IPS DF 19.7 (cell line): ENCODE measurements at regions not wholly inside any gene's neighbourhood (a gene's known extent, or its start where the extent isn't known, plus 50 kb on each side); places are given as distances from the start of the nearest gene placed in this dataset.

Source experiments
- DNase-seq: peaks from one replicate; pipeline ENCODE4 v3.0.0-alpha.2; 2013; ENCODE audit warnings: low read depth, low spot score

DNA sequence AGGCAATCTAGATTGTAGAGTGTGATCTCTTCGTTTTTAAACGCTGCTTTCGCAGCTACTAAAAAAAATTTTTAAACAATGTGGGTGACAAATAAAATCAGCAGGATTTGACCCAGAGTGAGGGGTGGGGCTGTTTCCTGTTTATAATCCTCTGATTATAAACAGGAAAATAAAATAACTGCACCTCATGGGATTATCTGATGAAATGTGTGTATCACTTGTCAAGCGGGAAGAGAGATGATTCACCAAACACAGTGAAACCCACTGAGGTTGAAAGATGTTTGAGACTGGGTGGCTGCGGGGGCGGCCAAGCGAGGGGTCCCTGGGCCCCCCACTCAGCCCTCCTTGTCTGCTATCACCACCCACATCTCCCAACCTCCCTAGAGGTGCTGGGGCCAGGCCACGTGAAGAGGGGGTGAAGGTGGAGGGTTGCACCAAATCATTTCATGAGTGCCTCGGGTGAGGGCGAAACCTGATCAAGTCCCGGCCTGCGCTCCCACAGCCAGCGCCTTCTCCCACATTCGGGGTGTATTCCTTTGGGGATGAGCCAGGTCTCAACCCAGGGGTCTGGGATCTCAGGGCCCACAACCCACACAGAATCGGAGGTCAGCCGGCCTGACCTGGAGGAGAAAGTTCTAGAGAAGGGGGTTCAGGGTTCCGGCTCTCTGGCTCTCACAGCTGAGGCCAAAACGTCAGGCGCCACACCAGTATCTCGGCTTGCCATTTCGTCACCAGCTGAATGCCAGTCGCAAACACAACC, 212.5 kb downstream of the BMP7 start:
- no peak for DNase-seq

- no peak for DNase-seq
Measured at GRCh38 chr20:57055345-57055744, 211.1 kb downstream of the BMP7 start.

DNA sequence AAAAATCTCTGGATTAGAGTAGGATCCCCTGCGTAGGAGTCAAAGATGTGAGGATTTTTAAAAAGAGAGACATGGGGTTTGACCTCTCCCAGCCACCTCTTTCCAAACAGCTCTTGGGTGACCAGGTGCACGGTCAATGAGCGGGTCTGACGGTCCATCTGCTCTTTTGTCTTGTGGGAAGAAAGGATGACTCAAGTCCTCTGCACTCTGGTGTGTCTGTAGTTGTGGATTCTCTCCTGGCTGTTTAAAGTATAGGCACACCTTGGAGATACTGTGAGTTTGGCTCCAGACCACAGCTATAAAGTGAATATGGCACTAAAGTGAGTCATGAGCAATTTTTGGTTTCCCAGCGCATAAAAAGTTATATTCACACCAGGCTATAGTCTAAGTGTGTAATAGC, 209.8 kb downstream of the BMP7 start:
- DNase-seq, result no peak

DNA sequence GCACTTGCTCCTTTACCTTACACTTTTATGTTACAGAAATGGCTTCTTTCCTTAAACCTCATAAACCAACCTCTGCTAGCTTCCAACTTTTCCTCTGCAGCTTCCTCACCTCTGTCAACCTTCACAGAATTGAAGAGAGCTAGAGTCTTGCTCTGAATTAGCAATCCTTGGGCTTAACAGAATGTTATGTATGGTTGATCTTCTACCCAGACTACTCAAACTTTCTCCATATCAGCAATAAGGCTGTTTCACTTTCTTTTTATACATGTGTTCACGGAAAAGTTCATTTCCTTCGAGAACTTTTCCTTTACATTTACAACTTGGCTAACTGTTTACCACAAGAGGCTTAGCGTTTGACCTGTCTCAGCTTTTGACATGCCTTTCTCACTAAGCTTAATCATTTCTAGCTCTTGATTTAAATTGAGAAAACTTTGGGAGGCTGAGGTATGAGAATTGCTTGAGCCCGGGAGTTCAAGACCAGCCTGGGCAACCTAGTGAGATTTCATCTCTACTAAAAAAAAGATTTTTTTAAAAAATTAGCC, 207.3 kb downstream of the BMP7 start:
- DNase-seq, result no peak

GRCh38 chr20:57060407-57061050, 205.9 kb downstream of the BMP7 start:
- no peak for DNase-seq

- no peak for DNase-seq
Measured at GRCh38 chr20:57061051-57061900, 205.2 kb downstream of the BMP7 start.

DNA sequence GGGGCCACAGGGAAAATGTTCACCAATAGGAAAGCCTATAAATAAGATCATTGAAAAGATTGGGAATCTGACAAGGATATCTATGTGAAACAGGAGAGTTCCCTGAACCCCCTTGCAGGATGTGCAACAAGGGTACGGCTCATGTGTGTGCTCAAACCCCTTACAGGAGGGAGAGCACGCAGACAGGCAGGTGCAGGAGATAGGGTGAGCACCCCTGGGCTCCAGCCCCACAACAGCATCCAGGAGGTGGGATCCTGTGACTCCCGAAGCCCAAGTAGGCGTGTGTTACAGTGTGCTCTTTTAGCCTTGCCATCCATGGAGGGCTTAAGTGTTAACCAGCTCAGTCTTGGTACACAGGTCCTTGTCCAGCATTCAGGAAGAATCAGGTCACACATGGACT, 204.2 kb downstream of the BMP7 start:
- DNase-seq, result no peak

GRCh38 chr20:57062696-57063270, 203.7 kb downstream of the BMP7 start:
- no peak for DNase-seq

DNA sequence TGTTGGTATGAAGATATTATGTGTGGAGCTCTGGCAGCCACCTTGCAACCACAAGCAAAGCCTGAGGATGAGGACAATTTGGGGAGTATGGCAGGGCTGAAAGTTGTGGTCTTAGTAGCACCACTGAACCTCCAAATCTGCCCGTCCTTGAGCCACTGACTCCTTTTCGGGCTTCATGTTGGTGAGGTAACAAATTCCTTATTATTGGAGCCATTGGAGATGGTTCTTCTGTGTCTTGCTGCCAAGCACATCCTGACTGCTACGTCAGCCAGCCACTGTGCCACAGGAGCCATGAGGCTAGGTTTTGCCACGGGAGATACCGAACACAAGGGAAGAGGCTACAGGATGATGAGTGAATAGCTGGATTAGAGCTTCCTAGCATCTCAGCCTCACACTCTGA, 201.6 kb downstream of the BMP7 start:
- no peak for DNase-seq

DNA sequence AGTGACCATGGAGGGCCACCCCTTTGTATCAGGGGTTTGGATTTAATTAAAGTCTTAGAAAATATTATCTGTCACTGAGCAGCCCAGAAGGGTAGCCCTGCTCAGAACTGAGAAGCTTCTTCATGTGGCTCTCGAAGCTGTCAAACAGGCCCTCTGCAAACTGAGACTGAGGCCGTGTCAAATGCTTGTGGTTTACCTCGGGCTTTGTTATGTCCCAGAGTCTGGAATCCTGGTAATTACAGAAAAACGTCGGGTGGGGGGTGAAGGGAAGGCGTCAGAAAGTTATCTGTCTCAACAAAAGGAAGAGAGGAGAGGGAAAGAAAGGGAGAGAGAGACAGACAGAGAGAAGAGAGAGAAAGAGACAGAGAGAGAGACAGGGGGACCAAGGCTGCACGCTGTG, 200.8 kb downstream of the BMP7 start:
- no peak for DNase-seq

GRCh38 chr20:57066126-57066900, 200.1 kb downstream of the BMP7 start:
- no peak for DNase-seq

DNA sequence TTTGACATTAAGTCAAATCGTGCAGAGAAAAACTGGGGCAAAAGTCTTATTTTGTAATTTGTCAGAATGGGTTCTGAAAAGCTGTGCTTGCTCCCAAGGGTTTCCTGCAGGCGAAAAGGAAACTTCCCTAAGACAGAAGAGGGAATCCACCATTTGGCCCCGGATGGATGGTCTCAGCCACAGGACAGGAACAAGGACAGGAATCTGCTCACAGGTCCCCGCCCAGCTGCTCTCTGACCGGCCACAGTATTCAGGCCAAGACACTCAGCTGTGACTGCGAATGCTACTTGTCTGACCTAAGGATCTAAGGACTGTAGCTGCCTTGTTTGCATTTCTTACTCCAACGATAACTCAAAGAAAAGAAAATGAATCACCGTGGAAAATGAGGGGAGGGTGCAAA, 197.0 kb downstream of the BMP7 start:
- no peak for DNase-seq

DNA sequence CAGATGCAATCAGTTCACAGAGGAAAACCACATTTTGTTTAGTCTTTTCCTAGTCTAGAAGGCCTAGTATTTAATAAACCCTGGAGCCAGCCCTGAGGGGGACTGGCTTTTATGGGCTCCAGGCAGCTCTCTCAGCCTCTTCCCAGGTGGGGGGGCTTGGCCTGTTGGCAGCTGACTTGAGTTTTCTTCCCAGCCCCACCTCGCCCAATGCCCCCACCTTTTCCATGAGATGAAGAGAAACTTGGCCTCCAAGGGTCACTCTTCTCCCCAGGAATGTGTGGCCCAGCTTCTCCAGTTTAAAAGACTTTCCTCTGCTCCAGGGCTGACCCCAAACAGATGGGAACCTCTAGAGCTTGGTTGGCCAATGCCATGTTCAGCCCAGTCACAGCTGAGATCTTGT, 196.1 kb downstream of the BMP7 start:
- no peak for DNase-seq

DNA sequence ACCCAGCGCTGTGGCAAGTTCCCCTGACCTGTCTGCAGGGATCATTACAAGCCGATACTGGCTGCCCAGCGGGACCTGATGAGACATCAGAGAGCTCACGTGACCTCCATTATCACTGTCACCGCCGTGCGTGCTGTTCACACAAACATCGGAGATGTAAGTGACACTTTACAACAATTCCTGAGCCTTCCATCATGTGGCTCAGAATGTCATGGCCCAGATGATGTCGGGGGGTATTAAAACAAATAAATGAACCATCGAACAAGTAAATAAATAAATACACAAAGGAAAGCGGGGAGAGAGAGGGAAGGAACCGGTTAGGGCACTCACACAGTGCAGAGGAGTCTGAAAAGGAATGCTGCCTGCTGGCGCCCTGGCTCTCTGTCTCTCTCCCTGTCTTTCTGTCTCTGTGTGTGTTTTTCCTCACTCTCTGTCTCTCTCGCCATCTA, 195.1 kb downstream of the BMP7 start:
- DNase-seq, result no peak

GRCh38 chr20:57071954-57072583, 194.4 kb downstream of the BMP7 start:
- DNase-seq, result no peak

- no peak for DNase-seq
Measured at GRCh38 chr20:57073402-57073801, 193.0 kb downstream of the BMP7 start.

DNA sequence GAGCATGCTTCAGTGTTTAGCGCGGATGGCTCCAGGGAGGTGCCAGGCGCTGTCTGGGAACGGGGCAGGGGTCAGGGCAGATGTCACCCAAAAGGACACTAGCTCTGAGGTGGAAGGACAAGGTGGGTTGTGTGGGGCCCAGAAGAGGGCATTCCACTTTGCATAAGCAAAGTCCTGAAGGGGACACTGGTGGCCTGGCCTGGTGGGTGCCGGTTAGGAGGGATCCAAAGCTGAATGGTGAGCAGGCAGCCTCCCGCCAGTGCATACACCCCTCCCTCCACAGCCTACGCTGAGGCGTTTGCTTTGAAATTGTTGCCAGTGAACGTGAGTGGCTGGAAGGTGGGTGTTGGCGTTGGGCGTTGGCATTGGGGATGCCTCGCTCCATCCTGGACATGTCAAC, 192.1 kb downstream of the BMP7 start:
- DNase-seq, result no peak

GRCh38 chr20:57075181-57075580, 191.3 kb downstream of the BMP7 start:
- DNase-seq, result no peak

DNA sequence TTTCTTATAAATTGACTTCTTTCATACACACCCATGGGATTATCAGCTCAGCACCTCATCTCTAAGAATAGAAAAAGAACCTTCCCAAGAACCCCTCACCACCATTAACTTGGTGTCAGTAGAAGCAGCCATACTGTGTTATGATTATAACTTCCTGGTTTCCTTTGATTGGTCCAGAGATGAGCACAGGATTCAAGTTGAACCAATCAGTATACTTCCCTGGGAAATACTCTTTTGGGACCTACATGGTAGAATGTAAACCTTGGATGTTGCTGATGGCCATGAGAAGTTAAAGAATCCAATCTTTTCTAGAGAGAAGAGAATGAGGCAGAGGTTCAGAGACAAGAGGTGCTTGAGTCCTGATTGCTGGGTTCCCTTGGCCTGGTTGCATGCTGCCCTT, 190.8 kb downstream of the BMP7 start:
- no peak for DNase-seq

DNA sequence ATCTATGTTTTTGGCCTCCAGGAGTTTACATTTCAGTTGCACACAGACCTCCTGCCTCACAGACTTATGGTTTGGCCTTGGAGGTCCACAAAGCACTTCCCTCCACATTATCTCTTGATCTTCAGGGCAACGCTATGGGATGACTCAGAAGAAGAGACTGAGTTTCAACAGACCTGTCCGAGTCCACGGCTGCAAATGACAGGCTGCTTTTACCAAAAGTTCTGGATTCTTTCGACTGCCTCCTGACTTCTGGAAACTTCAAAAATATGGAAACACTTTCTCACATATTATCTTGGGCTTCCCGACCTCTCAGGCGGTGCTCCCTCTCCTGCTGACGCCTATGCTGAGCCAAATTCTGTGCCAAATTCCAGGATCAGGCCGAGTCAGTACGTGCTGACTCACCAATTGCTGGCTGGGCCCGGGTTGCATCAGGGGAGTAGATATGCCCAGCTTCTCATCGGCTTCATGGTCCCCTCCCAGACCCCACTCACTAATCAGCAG, 190.2 kb downstream of the BMP7 start:
- DNase-seq, result no peak
